ENCODE measurements at regions not wholly inside any gene's neighbourhood (a gene's known extent, or its start where the extent isn't known, plus 50 kb on each side); places are given as distances from the start of the nearest gene placed in this dataset.

DNA sequence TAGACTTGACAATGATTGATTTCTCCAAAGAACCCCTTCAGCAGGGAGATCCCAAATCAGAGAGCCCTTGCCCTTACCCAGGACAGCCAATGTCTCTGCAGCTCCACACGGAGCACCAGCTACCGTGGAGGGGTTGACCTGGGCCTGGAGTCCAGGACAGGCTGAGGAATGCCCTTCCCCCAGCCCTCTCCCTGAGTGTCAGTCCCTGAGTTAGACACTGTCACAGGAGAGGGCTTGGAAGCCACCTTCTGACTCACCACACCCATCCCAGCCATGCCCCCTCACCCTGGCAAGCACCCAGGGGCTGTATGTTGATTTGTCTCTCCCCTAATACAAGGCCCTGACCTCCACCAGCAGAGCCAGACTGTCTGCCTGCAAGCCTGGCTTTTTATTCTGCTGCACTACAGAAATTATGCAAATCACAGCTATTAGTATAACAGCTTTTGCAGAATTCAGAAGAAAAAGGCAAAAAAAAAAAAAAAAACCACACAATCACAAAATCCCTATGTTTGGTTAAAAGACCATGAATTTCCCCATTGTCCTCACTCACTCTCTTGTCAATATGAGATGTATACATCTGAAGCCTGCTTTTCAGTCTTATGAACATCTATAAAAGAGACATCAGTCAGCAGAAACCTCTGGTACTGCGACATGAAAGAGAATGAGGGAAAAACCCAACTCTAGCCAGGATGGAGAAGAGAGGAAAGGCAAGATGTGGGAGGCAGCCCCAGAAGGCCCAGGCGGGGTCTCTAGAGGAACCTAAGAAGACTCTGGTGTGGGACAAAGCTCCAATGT, 240.7 kb downstream of the UQCRFS1 start:
- intact Hi-C loops (cut with micrococcal nuclease) = no loop called here
- no peaks in the 10 kb centered on the region for H3K9me3 Mint-ChIP-seq
- H3K4me1 Mint-ChIP-seq = no peaks in the 10 kb centered on the region
- Histone ChIP-seq H3K36me3 (ENCODE audit: insufficient read depth, low read length) (no peaks in the 10 kb centered on the region), H3K4me3 (ENCODE audit: low read length in 2 of 2) (no peak overlapping the region), H3K27ac (ENCODE audit: low read depth, low read length) (no peak overlapping the region), H3K9me3 (ENCODE audit: control insufficient read depth in 1 of 2, low read length in 2 of 2) (no peaks in the 10 kb centered on the region), H3K27me3 (ENCODE audit: insufficient read depth, low read length) (no peaks in the 10 kb centered on the region), H3K4me1 (ENCODE audit: insufficient read depth, low read length) (no peaks in the 10 kb centered on the region)
- DNase-seq = no peak
- peaks cover 0 to 2% of the 10 kb centered on the region in 2 donors for H3K27me3 Mint-ChIP-seq
- no peak overlapping the region for H3K27ac Mint-ChIP-seq
- POLR2A ChIA-PET (ENCODE audit: partially characterized antibody) = no interaction called here
- CTCF ChIA-PET (ENCODE audit: partially characterized antibody) = no interaction called here
- no peak overlapping the region for H3K4me3 Mint-ChIP-seq
- H3K36me3 Mint-ChIP-seq = no peaks in the 10 kb centered on the region

GRCh38 chr19:28971513-28971912, 241.4 kb downstream of the UQCRFS1 start:
- no peaks in the 10 kb centered on the region for H3K9me3 ChIP-seq (ENCODE audit: control insufficient read depth in 1 of 2, low read length in 2 of 2)
- no peaks in the 10 kb centered on the region for H3K4me1 Mint-ChIP-seq
- no peaks in the 10 kb centered on the region for H3K36me3 Mint-ChIP-seq
- CTCF ChIA-PET (ENCODE audit: partially characterized antibody) = no interaction called here
- peaks cover 0 to 2% of the 10 kb centered on the region in 2 donors for H3K27me3 Mint-ChIP-seq
- no peaks in the 10 kb centered on the region for H3K4me1 ChIP-seq (ENCODE audit: insufficient read depth, low read length)
- no peaks in the 10 kb centered on the region for H3K27me3 ChIP-seq (ENCODE audit: insufficient read depth, low read length)
- intact Hi-C loops (cut with micrococcal nuclease) = no loop called here
- H3K27ac ChIP-seq (ENCODE audit: low read depth, low read length) = no peak overlapping the region
- H3K36me3 ChIP-seq (ENCODE audit: insufficient read depth, low read length) = no peaks in the 10 kb centered on the region
- H3K9me3 Mint-ChIP-seq = peaks cover 0 to 2% (median 0%) of the 10 kb centered on the region in 8 donors
- no peak overlapping the region for H3K4me3 Mint-ChIP-seq
- DNase-seq = no peak
- H3K27ac Mint-ChIP-seq = no peak overlapping the region
- POLR2A ChIA-PET (ENCODE audit: partially characterized antibody) = no interaction called here
- H3K4me3 ChIP-seq (ENCODE audit: low read length in 2 of 2) = no peak overlapping the region

DNA sequence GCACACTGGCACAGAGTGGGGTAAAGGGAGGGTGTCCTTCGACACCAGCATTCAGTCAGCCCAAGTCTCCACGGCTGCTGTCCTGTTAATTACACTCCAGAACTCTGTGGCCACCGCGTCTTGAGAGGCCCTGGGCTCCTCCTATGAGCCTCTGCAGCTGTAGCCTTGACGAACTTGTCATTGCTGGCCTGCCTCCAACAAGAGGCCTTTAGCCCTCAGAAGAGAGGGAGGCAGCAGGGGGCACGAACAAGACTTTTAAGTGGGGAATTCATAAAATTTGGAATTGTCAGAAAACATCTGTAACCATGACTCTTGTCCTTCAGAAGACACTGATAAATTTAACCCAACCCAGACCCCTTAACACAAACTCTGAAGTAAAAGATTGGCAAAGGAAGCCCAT, 241.9 kb downstream of the UQCRFS1 start:
- Mint-ChIP-seq H3K27ac (no peak overlapping the region), H3K4me3 (no peak overlapping the region), H3K9me3 (peaks cover 0 to 2% (median 0%) of the 10 kb centered on the region in 8 donors), H3K36me3 (no peaks in the 10 kb centered on the region), H3K27me3 (peaks cover 0 to 2% of the 10 kb centered on the region in 2 donors), H3K4me1 (no peaks in the 10 kb centered on the region)
- ChIA-PET CTCF (ENCODE audit: partially characterized antibody) (no interaction called here), POLR2A (ENCODE audit: partially characterized antibody) (no interaction called here)
- H3K4me1 ChIP-seq (ENCODE audit: insufficient read depth, low read length) = no peaks in the 10 kb centered on the region
- intact Hi-C loops (cut with micrococcal nuclease) = no loop called here
- no peak overlapping the region for H3K27ac ChIP-seq (ENCODE audit: low read depth, low read length)
- H3K4me3 ChIP-seq (ENCODE audit: low read length in 2 of 2) = no peak overlapping the region
- no peaks in the 10 kb centered on the region for H3K9me3 ChIP-seq (ENCODE audit: control insufficient read depth in 1 of 2, low read length in 2 of 2)
- DNase-seq = no peak
- no peaks in the 10 kb centered on the region for H3K27me3 ChIP-seq (ENCODE audit: insufficient read depth, low read length)
- H3K36me3 ChIP-seq (ENCODE audit: insufficient read depth, low read length) = no peaks in the 10 kb centered on the region

GRCh38 chr19:28968721-28969120, 244.2 kb downstream of the UQCRFS1 start:
- peaks cover 0 to 2% of the 10 kb centered on the region in 2 donors for H3K27me3 Mint-ChIP-seq
- no peaks in the 10 kb centered on the region for H3K36me3 ChIP-seq (ENCODE audit: insufficient read depth, low read length)
- H3K4me1 Mint-ChIP-seq = no peaks in the 10 kb centered on the region
- H3K9me3 Mint-ChIP-seq = peaks cover 0 to 2% (median 0%) of the 10 kb centered on the region in 8 donors
- H3K4me3 ChIP-seq (ENCODE audit: low read length in 2 of 2) = no peak overlapping the region
- no peak overlapping the region for H3K27ac ChIP-seq (ENCODE audit: low read depth, low read length)
- H3K4me3 Mint-ChIP-seq = no peak overlapping the region
- CTCF ChIA-PET (ENCODE audit: partially characterized antibody) = interaction anchor here (0.5 kb wide), 1 partner anchor 14 kb away, joined by 3 read pairs; no protein-coding TSS in a partner anchor
- no peaks in the 10 kb centered on the region for H3K36me3 Mint-ChIP-seq
- peak overlapping the region in 1 of 7 donors; percentile 31 for H3K27ac Mint-ChIP-seq
- intact Hi-C loops (cut with micrococcal nuclease) = no loop called here
- no peak for DNase-seq
- POLR2A ChIA-PET (ENCODE audit: partially characterized antibody) = no interaction called here
- no peaks in the 10 kb centered on the region for H3K27me3 ChIP-seq (ENCODE audit: insufficient read depth, low read length)
- no peaks in the 10 kb centered on the region for H3K4me1 ChIP-seq (ENCODE audit: insufficient read depth, low read length)
- H3K9me3 ChIP-seq (ENCODE audit: control insufficient read depth in 1 of 2, low read length in 2 of 2) = no peaks in the 10 kb centered on the region

GRCh38 chr19:28966737-28967399, 246.1 kb downstream of the UQCRFS1 start:
- no peaks in the 10 kb centered on the region for H3K36me3 ChIP-seq (ENCODE audit: insufficient read depth, low read length)
- no peaks in the 10 kb centered on the region for H3K4me1 Mint-ChIP-seq
- H3K27me3 ChIP-seq (ENCODE audit: insufficient read depth, low read length) = no peaks in the 10 kb centered on the region
- DNase-seq = no peak
- no peak overlapping the region for H3K4me3 Mint-ChIP-seq
- POLR2A ChIA-PET (ENCODE audit: partially characterized antibody) = no interaction called here
- intact Hi-C loops (cut with micrococcal nuclease) = no loop called here
- no peak overlapping the region for H3K4me3 ChIP-seq (ENCODE audit: low read length in 2 of 2)
- H3K4me1 ChIP-seq (ENCODE audit: insufficient read depth, low read length) = no peaks in the 10 kb centered on the region
- H3K9me3 ChIP-seq (ENCODE audit: control insufficient read depth in 1 of 2, low read length in 2 of 2) = no peaks in the 10 kb centered on the region
- peaks cover 0 to 2% of the 10 kb centered on the region in 2 donors for H3K27me3 Mint-ChIP-seq
- peaks cover 0 to 2% (median 0%) of the 10 kb centered on the region in 8 donors for H3K9me3 Mint-ChIP-seq
- CTCF ChIA-PET (ENCODE audit: partially characterized antibody) = no interaction called here
- H3K27ac Mint-ChIP-seq = no peak overlapping the region
- H3K36me3 Mint-ChIP-seq = no peaks in the 10 kb centered on the region
- no peak overlapping the region for H3K27ac ChIP-seq (ENCODE audit: low read depth, low read length)

DNA sequence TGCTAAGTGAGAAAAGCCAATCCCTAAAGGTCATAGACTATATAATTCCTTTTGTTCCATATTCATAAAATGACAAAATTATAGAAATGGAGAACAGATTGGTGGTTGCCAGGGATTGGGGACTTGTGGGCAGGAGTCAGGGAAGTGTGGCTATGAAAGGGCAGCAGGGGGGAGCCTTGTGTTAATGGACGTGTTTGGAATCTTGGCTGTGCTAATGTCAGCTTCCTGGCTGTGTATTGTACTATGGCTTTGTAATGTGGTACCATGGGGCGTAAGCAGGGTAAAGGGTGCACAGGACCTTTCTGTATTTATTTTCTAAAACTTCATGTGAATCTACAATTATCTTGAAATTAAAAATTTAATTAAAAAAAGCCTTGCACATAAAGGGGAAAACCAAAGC, 248.5 kb downstream of the UQCRFS1 start:
- POLR2A ChIA-PET (ENCODE audit: partially characterized antibody) = no interaction called here
- Histone ChIP-seq H3K36me3 (ENCODE audit: insufficient read depth, low read length) (no peaks in the 10 kb centered on the region), H3K9me3 (ENCODE audit: control insufficient read depth in 1 of 2, low read length in 2 of 2) (no peaks in the 10 kb centered on the region), H3K27me3 (ENCODE audit: insufficient read depth, low read length) (no peaks in the 10 kb centered on the region), H3K4me3 (ENCODE audit: low read length in 2 of 2) (no peak overlapping the region), H3K4me1 (ENCODE audit: insufficient read depth, low read length) (no peaks in the 10 kb centered on the region), H3K27ac (ENCODE audit: low read depth, low read length) (no peak overlapping the region)
- Mint-ChIP-seq H3K27ac (no peak overlapping the region), H3K36me3 (no peaks in the 10 kb centered on the region), H3K4me1 (no peaks in the 10 kb centered on the region), H3K9me3 (peaks cover 0 to 2% (median 0%) of the 10 kb centered on the region in 8 donors), H3K27me3 (peaks cover 0 to 2% of the 10 kb centered on the region in 2 donors), H3K4me3 (no peak overlapping the region)
- CTCF ChIA-PET (ENCODE audit: partially characterized antibody) = no interaction called here
- DNase-seq = no peak
- intact Hi-C loops (cut with micrococcal nuclease) = no loop called here

DNA sequence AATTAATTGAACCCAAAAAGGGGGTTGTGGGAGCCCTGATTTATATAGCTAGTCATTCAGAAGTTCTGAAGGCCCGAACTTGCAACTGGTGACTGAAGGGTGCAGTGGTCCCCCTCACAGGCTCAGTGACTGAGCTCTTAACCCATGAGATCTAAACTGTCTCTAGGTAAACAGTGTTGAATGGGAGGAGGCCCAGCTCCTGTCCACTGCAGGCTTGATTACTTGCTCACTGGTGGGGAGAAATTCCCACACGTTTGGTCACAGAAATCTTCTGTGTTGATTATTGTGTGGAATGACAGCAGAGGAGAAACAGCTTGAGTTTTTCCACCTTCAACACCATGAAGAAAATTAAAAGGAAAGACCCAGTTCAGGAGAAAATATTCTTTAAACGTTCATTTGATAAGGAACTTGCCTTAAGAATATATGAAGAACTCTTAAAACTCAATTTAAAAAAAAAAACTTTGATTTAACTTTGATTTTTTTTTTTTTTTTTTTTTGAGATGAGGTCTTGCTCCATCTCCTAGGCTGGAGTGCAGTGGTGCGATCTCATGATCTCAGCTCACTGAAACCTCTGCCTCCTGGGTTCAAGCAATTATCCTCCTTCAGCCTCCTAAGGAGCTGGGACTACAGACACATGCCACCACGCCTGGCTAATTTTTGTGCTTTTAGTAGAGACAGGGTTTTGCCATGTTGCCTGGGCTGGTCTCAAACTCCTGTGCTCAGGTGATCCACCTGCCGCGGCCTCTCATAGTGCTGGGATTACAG, 249.3 kb downstream of the UQCRFS1 start:
- ChIA-PET CTCF (ENCODE audit: partially characterized antibody) (no interaction called here), POLR2A (ENCODE audit: partially characterized antibody) (no interaction called here)
- Histone ChIP-seq H3K27me3 (ENCODE audit: insufficient read depth, low read length) (no peaks in the 10 kb centered on the region), H3K36me3 (ENCODE audit: insufficient read depth, low read length) (no peaks in the 10 kb centered on the region), H3K4me3 (ENCODE audit: low read length in 2 of 2) (no peak overlapping the region), H3K27ac (ENCODE audit: low read depth, low read length) (no peak overlapping the region), H3K9me3 (ENCODE audit: control insufficient read depth in 1 of 2, low read length in 2 of 2) (no peaks in the 10 kb centered on the region), H3K4me1 (ENCODE audit: insufficient read depth, low read length) (no peaks in the 10 kb centered on the region)
- H3K9me3 Mint-ChIP-seq = peaks cover 0 to 2% (median 0%) of the 10 kb centered on the region in 8 donors
- H3K27ac Mint-ChIP-seq = no peak overlapping the region
- H3K36me3 Mint-ChIP-seq = no peaks in the 10 kb centered on the region
- DNase-seq = no peak
- no peaks in the 10 kb centered on the region for H3K4me1 Mint-ChIP-seq
- intact Hi-C loops (cut with micrococcal nuclease) = no loop called here
- H3K4me3 Mint-ChIP-seq = no peak overlapping the region
- peaks cover 0 to 2% of the 10 kb centered on the region in 2 donors for H3K27me3 Mint-ChIP-seq
